ENCODE measurements at regions not wholly inside any gene's neighbourhood (a gene's known extent, or its start where the extent isn't known, plus 50 kb on each side); places are given as distances from the start of the nearest gene placed in this dataset.
"Not testable (repeated sequence)": the region's sequence is repeated elsewhere in the genome, so short reads cannot be mapped to it uniquely, and the experiment has no call there.

- no peak for DNase-seq (ENCODE audit: low read depth)
These were observed 1032.4 kb upstream of the MIR17HG start for GRCh38 chr13:90315061-90315460.

DNA sequence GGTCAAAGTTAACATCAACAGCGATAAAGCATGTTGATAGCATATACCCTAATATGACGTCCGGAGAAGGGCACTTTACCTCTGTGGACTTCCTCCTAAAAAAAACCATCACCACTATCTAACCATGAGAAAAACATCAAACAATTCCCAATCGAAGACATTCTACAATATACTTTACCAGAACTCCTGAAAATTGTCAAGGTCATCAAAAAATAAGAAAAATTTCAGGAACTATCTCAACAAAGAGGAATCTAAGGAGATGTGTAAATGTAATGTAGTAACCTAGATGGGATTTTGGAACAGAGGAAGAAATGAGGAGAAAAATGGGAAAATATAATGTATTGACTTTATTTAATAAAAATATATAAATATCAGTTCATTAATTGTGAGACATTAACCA lies 1026.8 kb upstream of the MIR17HG start:
- DNase-seq (ENCODE audit: low read depth) = no peak

- no peak for DNase-seq (ENCODE audit: low read depth)
These were observed 1026.1 kb upstream of the MIR17HG start for GRCh38 chr13:90321281-90321931.

DNA sequence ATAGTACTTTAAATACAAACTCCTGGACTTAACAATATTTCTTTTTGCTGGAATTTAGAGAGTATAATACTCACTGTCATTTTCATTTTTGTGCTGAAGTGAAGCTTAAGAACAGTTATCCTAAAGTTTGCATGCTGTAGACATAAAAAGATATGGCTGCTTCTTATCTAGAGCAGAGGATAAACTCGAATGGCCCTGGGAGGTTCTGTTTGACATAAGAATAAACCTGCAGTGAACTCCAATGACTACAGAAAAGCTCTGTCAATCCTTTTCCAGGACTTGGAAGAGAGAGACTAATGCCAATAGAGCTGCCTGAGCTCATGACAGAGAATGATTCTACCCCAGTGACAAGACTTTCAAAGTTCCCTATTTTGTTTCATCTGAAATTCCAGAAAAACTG lies 1017.8 kb upstream of the MIR17HG start:
- no peak for DNase-seq (ENCODE audit: low read depth)

GRCh38 chr13:90331974-90332373 lies 1015.5 kb upstream of the MIR17HG start:
- no peak for DNase-seq (ENCODE audit: low read depth)

- DNase-seq (ENCODE audit: low read depth) = no peak
These were observed 1011.0 kb upstream of the MIR17HG start for GRCh38 chr13:90336507-90336906.

DNA sequence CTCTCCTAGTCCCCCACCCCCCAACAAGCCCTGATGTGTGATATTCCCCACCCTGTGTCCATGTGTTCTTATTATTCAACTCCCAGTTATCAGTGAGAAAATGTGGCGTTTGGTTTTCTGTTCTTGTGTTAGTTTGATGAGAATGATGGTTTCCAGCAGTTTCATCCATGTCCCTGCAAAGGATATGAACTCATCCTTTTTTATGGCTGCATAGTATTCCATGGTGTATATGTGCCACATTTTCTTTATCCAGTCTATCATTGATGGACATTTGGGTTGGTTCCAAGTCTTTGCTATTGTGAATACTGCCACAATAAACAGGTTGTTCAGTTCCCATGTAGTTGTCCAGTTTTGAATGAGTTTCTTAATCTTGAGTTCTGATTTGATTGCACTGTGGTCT lies 1006.1 kb upstream of the MIR17HG start:
- not testable (repeated sequence) for DNase-seq (ENCODE audit: low read depth)

DNA sequence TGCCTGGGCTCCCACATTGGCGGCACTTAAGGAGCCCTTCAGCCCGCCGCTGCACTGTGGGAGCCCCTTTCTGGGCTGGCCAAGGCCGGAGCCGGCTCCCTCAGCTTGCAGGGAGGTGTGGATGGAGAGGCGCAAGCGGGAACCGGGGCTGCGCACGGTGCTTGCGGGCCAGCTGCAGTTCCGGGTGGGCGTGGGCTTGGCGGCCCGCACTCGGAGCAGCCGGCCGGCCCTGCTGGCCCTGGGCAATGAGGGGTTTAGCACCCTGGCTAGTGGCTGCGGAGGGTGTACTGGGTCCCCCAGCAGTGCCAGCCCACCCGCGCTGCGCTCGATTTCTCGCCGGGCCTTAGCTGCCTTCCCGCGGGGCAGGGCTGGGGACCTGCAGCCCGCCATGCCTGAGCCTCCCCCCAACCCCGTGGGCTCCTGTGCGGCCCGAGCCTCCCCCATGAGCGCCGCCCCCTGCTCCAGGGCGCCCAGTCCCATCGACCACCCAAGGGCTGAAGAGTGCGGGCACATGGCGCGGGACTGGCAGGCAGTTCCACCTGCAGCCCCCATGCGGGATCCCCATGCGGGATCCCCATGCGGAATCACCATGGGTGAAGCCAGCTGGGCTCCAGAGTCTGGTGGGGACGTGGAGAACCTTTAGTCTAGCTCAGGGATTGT lies 998.9 kb upstream of the MIR17HG start:
- not testable (repeated sequence) for DNase-seq (ENCODE audit: low read depth)

DNA sequence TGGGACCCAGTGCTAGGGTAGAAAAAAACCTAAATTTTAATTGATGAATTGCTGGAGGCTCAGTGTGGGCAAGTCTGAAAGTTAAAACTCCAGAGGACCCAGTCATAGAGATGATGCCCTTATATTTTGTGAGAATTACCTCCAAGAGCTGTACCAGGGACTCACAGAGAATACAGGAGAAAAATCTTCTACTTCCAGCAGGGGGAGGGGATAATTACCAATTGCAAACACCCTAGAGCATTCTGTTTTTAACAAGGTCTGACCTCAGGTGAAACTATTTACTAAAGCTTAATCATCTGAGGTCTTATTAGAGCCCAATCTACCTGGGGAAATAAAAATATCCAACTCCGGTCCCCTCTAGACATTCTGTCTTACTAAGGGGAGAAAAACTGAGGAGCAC lies 994.7 kb upstream of the MIR17HG start:
- DNase-seq (ENCODE audit: low read depth) = no peak

GRCh38 chr13:90355162-90355751 lies 992.2 kb upstream of the MIR17HG start:
- DNase-seq (ENCODE audit: low read depth) = no peak

GRCh38 chr13:90360785-90361184 lies 986.7 kb upstream of the MIR17HG start:
- no peak for DNase-seq (ENCODE audit: low read depth)

DNA sequence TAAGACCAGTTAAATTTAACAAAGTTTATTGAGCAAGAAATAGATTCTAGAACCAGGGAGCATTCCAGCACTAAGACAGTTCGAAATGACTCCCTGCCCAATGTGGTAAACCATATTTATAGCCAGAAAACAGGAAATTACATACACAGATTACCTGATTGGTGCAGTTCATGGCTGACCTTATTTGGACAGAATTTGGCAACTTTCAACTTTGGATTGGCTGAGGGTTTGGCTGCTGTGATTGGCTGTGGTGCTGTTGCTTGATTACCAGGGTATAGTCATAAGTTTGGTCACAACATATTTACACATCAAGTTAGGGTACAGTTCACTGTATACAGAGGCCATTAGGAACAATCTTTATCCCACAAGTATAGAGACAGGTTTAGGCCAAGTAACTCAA lies 984.8 kb upstream of the MIR17HG start:
- no peak for DNase-seq (ENCODE audit: low read depth)

DNA sequence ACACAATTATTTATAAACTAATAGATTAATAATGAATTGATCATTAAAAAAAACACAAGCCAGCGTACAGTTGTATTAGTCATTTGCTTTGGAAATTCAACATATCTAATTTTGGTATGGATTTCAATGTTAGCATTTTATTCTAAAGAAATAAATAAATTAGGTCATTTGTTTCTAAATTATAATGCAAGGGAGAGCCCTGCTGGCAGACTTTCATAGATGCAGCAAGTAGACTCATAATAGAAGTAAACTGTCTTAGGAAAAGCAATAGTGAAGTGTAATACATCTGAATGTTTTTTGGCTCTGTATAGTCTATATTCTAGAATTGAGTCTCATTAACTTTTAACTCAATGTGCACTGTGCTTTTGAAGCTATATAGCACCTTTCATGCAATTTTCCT lies 982.4 kb upstream of the MIR17HG start:
- no peak for DNase-seq (ENCODE audit: low read depth)

DNA sequence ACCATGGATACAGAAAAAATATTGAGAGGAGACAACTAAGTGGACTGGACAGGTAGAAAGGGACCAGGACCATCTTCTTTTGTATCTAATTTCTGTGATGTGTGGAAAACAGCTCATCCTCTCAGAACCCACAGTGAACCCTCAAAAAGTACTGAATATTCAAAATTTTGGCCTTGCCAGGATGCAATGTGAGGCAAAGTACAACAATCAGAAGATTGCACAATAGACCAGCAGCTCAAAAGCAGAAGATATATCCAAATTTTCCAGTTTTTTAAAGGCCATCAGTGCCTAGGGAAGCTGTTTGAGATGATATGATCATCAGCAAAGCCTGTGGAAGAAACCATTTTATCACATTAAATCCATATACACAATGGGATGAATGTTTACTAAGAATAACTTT lies 973.3 kb upstream of the MIR17HG start:
- no peak for DNase-seq (ENCODE audit: low read depth)

GRCh38 chr13:90375851-90376250 lies 971.6 kb upstream of the MIR17HG start:
- no peak for DNase-seq (ENCODE audit: low read depth)

GRCh38 chr13:90382425-90382824 lies 965.1 kb upstream of the MIR17HG start:
- DNase-seq (ENCODE audit: low read depth) = no peak

- DNase-seq (ENCODE audit: low read depth) = no peak
These were observed 961.6 kb upstream of the MIR17HG start for GRCh38 chr13:90385781-90386489.

DNA sequence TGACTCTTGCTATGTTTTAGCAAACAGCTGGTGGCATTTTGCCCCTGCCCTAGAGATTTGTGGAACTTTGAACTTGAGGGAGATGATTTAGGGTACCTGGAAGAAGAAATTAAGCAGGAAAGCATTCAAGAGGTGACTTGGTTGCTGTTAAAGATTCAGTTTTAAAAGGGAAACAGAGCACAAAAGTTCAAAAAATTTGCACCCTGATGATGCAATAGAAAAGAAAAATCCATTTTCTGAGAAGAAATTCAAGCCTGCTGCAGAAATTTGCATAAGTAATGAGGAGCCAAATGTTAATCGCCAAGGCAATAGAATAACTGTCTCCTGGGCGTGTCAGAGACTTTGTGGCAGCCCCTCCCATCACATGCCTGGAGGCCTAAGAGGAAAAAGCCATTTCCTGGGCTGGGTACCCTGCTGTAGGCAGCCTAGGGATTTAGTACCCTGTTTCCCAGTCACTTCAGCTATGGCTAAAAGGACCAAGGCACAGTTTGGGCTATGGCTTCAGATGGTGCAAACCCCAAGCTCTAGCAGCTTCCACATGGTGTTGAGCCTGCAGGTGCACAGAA lies 958.5 kb upstream of the MIR17HG start:
- DNase-seq (ENCODE audit: low read depth) = no peak

DNA sequence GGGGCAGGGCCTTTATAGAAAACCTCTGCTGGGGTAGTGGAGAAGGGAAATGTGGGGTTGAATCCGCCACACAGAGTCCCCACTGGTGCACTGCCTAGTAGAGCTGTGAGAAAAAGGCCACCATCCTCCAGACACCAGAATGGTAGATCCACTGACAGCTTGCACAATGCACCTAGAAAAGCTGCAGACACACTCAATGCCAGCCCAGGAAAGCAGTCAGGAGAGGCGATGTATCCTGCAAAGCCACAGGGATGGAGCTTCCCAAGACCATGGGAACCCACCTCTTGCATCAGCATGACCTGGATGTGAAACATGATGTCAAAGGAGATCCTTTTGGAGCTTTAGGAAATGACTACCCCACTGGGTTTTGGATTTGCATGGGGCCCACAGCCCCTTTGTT lies 958.0 kb upstream of the MIR17HG start:
- DNase-seq (ENCODE audit: low read depth) = no peak

- DNase-seq (ENCODE audit: low read depth) = no peak
These were observed 954.1 kb upstream of the MIR17HG start for GRCh38 chr13:90393408-90393807.

GRCh38 chr13:90395348-90395747 lies 952.1 kb upstream of the MIR17HG start:
- DNase-seq (ENCODE audit: low read depth) = no peak

- DNase-seq (ENCODE audit: low read depth) = no peak
These were observed 951.6 kb upstream of the MIR17HG start for GRCh38 chr13:90395846-90396245.

Data from forelimb muscle (tissue), 1 donor.